ENCODE measurements at regions not wholly inside any gene's neighbourhood (a gene's known extent, or its start where the extent isn't known, plus 50 kb on each side); places are given as distances from the start of the nearest gene placed in this dataset.

DNA sequence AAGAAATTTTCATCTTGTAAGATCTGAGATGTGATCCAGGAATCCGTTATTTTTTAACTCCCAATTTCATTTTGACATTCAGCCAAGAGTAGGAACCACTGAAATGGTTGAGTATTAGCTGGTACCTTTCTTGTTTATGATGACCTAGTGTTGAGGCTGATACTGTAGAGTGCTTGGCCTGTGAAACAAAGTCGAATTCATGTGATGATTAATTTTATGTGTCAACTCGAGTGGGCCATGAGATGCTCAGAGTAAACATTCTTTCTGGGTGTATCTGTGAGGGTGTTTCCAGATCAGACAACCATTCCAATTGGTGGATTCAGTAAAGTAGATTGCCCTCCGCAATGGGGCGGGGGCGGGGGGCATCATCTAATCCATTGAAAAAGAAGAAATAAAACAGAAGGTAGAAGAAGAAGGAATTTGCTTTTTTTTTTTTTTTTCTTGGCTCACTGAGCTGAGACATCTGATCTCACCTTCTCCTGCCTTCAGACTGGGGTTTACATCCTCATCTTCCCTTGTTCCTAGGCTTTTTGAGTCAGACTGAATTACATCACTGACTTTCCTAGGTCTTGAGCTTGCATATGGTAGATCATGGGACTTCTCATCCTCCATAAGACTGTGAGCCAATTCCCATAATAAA lies 264.6 kb upstream of the KCNJ16 start:
- no peaks in the 10 kb centered on the region for H3K36me3 ChIP-seq (ENCODE audit: control insufficient read depth, insufficient read depth, low read length)
- no peaks in the 10 kb centered on the region for H3K27me3 ChIP-seq (ENCODE audit: control insufficient read depth, insufficient read depth, low read length)
- no peak overlapping the region for H3K27ac ChIP-seq (ENCODE audit: low read depth, low read length)
- H3K4me1 ChIP-seq (ENCODE audit: control insufficient read depth, insufficient read depth, low read length): no peaks in the 10 kb centered on the region
- no peaks in the 10 kb centered on the region for H3K9me3 ChIP-seq (ENCODE audit: control insufficient read depth, insufficient read depth, low read depth, low read length)
- H3K9ac ChIP-seq (ENCODE audit: low read length): no peak overlapping the region
- H3K4me3 ChIP-seq (ENCODE audit: low read depth, low read length): no peak overlapping the region

DNA sequence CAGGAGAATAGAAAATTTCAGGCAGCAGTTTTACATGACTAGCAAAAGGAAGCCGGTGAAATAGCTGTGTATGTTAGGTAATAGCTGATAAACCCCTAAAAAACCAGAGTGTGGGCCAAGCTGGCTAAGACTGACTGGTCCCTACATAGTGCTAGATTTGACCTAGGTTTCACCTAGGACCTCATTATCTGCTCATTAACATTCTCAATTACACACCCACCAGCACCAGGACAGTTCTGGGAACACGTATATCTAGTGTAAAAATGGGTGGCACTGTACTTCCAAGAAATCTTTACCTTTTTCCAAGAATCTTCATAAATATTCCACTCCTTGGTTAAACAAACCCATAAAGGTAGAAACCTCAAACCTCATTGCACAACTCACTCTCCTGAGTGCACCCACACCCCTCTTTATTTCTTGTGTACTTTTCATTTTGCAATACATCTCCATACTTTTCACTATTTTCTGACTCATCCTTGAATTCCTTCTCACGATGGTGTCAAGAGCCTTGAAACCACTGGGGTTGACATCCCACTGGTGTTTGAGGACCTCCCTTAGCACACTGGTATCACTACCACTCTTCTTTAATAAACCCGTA lies 262.7 kb upstream of the KCNJ16 start:
- H3K4me3 ChIP-seq (ENCODE audit: low read depth, low read length): no peak overlapping the region
- H3K9me3 ChIP-seq (ENCODE audit: control insufficient read depth, insufficient read depth, low read depth, low read length): no peaks in the 10 kb centered on the region
- no peaks in the 10 kb centered on the region for H3K36me3 ChIP-seq (ENCODE audit: control insufficient read depth, insufficient read depth, low read length)
- H3K27me3 ChIP-seq (ENCODE audit: control insufficient read depth, insufficient read depth, low read length): no peaks in the 10 kb centered on the region
- no peak overlapping the region for H3K27ac ChIP-seq (ENCODE audit: low read depth, low read length)
- H3K4me1 ChIP-seq (ENCODE audit: control insufficient read depth, insufficient read depth, low read length): no peaks in the 10 kb centered on the region
- no peak overlapping the region for H3K9ac ChIP-seq (ENCODE audit: low read length)

DNA sequence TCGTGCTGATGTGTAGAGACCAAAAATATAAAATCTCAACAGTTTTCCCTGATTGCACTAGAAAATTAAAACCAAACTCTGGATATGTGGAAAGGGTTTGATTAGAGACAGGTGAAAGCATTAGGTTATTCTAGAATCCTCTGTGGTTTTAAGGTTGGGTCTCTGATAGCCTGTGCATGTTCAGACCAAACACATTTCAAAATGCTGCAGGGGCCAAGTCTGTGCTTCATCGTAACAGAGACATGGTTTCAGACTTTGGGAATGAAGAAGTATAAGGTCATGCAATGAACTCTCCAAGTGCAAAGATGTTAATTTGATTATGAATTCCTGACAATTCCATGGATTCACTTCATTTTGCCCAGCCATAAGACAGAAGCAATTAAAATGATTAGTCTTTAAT lies 261.0 kb upstream of the KCNJ16 start:
- Histone ChIP-seq H3K4me1 (ENCODE audit: control insufficient read depth, insufficient read depth, low read length) (no peaks in the 10 kb centered on the region), H3K9me3 (ENCODE audit: control insufficient read depth, insufficient read depth, low read depth, low read length) (no peaks in the 10 kb centered on the region), H3K27me3 (ENCODE audit: control insufficient read depth, insufficient read depth, low read length) (no peaks in the 10 kb centered on the region), H3K4me3 (ENCODE audit: low read depth, low read length) (no peak overlapping the region), H3K9ac (ENCODE audit: low read length) (no peak overlapping the region), H3K27ac (ENCODE audit: low read depth, low read length) (no peak overlapping the region), H3K36me3 (ENCODE audit: control insufficient read depth, insufficient read depth, low read length) (no peaks in the 10 kb centered on the region)

DNA sequence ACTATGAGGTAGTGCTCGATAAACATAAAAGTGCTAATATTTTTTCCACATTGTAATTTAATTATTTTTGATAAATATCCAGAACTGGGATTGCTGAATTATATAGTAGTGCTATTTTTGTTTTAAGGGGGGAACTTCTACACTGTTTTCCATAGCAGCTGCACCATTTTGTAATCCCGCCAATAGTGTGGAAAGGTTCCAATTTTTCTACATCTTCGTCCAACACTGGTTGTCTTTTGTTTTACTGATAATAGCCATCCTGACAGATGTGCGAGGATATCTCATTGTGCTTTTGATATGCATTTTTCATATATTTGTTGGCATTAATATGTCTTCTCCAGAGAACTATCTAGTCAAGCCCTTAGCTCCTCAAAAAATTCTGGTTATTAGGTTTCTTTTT lies 259.6 kb upstream of the KCNJ16 start:
- Histone ChIP-seq H3K36me3 (ENCODE audit: control insufficient read depth, insufficient read depth, low read length) (no peaks in the 10 kb centered on the region), H3K4me1 (ENCODE audit: control insufficient read depth, insufficient read depth, low read length) (no peaks in the 10 kb centered on the region), H3K9me3 (ENCODE audit: control insufficient read depth, insufficient read depth, low read depth, low read length) (no peaks in the 10 kb centered on the region), H3K27me3 (ENCODE audit: control insufficient read depth, insufficient read depth, low read length) (no peaks in the 10 kb centered on the region), H3K4me3 (ENCODE audit: low read depth, low read length) (no peak overlapping the region), H3K27ac (ENCODE audit: low read depth, low read length) (no peak overlapping the region), H3K9ac (ENCODE audit: low read length) (no peak overlapping the region)

DNA sequence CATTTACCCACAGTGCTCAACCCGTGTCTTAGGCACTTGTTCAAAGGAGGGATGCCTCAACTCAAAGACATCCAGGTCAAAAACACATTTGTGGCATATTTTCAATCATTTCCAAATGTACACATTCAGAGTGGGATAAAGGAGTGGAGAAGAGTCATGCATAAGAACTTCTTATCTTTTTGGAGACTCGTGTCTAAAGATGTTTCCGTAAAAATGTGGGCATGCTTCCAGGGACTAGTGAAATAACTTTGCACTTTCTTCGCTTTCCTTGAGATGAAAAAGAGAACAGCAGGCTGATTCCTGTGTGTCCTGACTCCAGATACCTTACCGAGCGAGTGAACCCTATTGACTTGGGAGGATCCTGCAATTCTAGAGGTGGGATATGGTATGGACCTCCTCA lies 256.6 kb upstream of the KCNJ16 start:
- no peaks in the 10 kb centered on the region for H3K4me1 ChIP-seq (ENCODE audit: control insufficient read depth, insufficient read depth, low read length)
- H3K9me3 ChIP-seq (ENCODE audit: control insufficient read depth, insufficient read depth, low read depth, low read length): peaks cover 16% of the 10 kb centered on the region
- H3K27me3 ChIP-seq (ENCODE audit: control insufficient read depth, insufficient read depth, low read length): no peaks in the 10 kb centered on the region
- no peak overlapping the region for H3K4me3 ChIP-seq (ENCODE audit: low read depth, low read length)
- no peak overlapping the region for H3K9ac ChIP-seq (ENCODE audit: low read length)
- H3K27ac ChIP-seq (ENCODE audit: low read depth, low read length): no peak overlapping the region
- no peaks in the 10 kb centered on the region for H3K36me3 ChIP-seq (ENCODE audit: control insufficient read depth, insufficient read depth, low read length)

DNA sequence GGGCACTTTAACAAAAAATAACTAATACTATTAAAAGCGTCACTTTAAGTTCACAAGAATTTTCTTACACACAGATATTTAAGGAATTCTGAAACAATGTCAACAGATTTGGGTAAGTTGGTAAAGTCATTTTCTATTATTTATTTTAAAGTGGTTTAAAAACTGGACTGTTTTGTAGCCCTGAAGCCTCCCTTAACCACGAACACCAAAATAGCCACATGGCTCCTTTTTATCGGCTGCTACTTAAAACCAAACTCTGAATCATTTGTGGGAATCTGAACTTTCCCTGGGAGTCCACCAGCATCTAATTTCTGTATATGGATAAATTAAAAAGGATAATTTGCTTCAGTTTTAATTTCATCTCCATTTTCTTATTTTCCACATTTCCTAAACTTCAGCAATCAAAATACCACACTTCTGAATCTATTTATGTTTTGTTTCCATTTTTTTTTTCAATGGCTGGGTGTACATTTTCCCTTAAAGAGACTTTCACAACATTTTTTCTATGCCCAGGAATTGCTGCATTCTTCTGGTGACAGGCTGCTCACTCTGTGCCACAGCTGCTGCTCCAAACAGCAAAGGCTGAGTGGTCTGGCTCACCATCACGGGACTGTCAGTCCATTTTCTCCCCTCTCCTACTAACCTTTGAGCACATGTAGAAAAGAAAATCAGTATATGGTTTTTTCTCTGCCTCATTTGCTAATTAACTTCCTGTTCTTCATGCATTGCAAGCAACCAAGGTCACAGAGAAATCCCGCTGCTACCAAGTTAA lies 255.5 kb upstream of the KCNJ16 start:
- no peaks in the 10 kb centered on the region for H3K4me1 ChIP-seq (ENCODE audit: control insufficient read depth, insufficient read depth, low read length)
- H3K9ac ChIP-seq (ENCODE audit: low read length): no peak overlapping the region
- H3K4me3 ChIP-seq (ENCODE audit: low read depth, low read length): no peak overlapping the region
- no peaks in the 10 kb centered on the region for H3K27me3 ChIP-seq (ENCODE audit: control insufficient read depth, insufficient read depth, low read length)
- no peak overlapping the region for H3K27ac ChIP-seq (ENCODE audit: low read depth, low read length)
- no peaks in the 10 kb centered on the region for H3K36me3 ChIP-seq (ENCODE audit: control insufficient read depth, insufficient read depth, low read length)
- peaks cover 16% of the 10 kb centered on the region for H3K9me3 ChIP-seq (ENCODE audit: control insufficient read depth, insufficient read depth, low read depth, low read length)

DNA sequence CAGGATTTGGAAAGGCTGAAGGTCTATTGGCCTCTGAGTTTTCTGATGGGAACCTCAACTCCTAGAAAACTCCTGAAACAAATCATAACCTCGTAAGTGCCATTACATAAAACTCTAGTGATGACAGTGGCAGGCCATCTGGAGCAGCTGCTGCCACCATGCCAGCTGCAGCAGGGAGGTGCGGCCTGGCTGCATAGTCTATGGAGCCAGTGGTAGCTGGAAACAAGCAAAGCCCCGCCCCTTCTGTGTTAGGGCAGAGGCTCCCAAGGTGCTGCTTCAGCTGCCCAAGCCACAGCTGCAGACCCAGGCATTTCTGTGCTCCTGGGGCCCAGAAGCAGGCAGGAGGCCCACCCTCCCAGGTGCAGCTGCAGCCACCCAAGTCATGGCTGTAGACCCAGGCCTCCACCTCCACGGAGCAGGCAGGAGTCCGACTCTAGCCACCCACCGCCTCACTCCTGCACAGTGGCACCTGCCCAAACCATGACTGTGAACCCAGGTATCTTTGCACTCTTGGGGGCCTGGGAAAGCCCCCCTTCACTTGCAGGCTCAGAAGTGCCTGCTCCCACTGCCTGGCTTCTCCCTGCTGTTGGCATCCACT lies 254.1 kb upstream of the KCNJ16 start:
- Histone ChIP-seq H3K27me3 (ENCODE audit: control insufficient read depth, insufficient read depth, low read length) (no peaks in the 10 kb centered on the region), H3K36me3 (ENCODE audit: control insufficient read depth, insufficient read depth, low read length) (no peaks in the 10 kb centered on the region), H3K9me3 (ENCODE audit: control insufficient read depth, insufficient read depth, low read depth, low read length) (peaks cover 16% of the 10 kb centered on the region), H3K9ac (ENCODE audit: low read length) (no peak overlapping the region), H3K4me3 (ENCODE audit: low read depth, low read length) (no peak overlapping the region), H3K4me1 (ENCODE audit: control insufficient read depth, insufficient read depth, low read length) (no peaks in the 10 kb centered on the region), H3K27ac (ENCODE audit: low read depth, low read length) (no peak overlapping the region)

DNA sequence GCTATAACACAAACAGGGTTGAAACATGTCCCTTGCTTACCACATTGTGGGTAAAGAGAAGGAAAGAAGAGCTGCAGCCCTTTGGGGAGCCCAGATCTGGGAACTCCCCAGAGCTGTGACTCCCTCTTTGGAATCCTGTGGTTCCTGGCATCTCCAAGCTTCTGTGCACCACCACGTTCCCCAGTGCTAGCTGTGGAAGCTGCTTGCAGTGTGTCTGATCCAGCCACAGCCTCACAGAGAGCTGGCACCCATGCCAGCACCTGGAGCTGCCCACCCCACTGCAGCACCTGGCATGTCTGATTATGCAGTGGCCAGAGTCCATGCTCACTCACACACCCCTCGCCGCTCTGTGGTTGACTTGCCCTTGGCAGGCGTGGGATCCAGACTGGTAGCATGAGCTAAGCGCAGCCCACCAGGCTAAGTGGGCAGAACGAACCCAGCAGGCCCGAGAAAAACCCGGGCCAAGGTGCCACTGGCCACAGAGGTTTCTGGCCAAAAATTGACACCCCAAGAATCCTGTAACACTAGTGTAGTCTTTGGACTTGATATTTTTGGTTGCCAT lies 252.6 kb upstream of the KCNJ16 start:
- Histone ChIP-seq H3K9me3 (ENCODE audit: control insufficient read depth, insufficient read depth, low read depth, low read length) (peaks cover 16% of the 10 kb centered on the region), H3K4me3 (ENCODE audit: low read depth, low read length) (no peak overlapping the region), H3K27ac (ENCODE audit: low read depth, low read length) (no peak overlapping the region), H3K36me3 (ENCODE audit: control insufficient read depth, insufficient read depth, low read length) (no peaks in the 10 kb centered on the region), H3K9ac (ENCODE audit: low read length) (no peak overlapping the region), H3K4me1 (ENCODE audit: control insufficient read depth, insufficient read depth, low read length) (no peaks in the 10 kb centered on the region), H3K27me3 (ENCODE audit: control insufficient read depth, insufficient read depth, low read length) (no peaks in the 10 kb centered on the region)

DNA sequence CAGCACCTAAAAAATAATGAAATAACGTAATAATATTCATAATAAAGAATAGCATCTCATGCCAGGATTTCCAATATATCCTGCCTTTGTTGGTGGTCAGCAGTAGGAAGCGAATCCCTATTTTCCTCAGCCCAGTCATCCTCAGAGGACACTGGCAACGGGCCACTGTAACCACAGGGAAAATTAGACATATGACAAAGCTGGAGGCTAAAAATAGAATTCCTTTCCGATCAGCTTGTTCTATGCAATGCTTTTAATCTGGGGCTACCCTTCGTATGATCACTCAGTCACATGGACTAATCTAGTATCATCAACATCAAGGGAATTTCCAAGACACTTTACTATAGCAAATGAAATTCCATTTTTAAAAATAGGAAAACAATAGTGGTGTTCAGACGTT lies 246.9 kb upstream of the KCNJ16 start:
- H3K9me3 ChIP-seq (ENCODE audit: control insufficient read depth, insufficient read depth, low read depth, low read length): no peaks in the 10 kb centered on the region
- H3K4me3 ChIP-seq (ENCODE audit: low read depth, low read length): no peak overlapping the region
- H3K27me3 ChIP-seq (ENCODE audit: control insufficient read depth, insufficient read depth, low read length): no peaks in the 10 kb centered on the region
- no peaks in the 10 kb centered on the region for H3K36me3 ChIP-seq (ENCODE audit: control insufficient read depth, insufficient read depth, low read length)
- no peaks in the 10 kb centered on the region for H3K4me1 ChIP-seq (ENCODE audit: control insufficient read depth, insufficient read depth, low read length)
- no peak overlapping the region for H3K27ac ChIP-seq (ENCODE audit: low read depth, low read length)
- H3K9ac ChIP-seq (ENCODE audit: low read length): no peak overlapping the region

DNA sequence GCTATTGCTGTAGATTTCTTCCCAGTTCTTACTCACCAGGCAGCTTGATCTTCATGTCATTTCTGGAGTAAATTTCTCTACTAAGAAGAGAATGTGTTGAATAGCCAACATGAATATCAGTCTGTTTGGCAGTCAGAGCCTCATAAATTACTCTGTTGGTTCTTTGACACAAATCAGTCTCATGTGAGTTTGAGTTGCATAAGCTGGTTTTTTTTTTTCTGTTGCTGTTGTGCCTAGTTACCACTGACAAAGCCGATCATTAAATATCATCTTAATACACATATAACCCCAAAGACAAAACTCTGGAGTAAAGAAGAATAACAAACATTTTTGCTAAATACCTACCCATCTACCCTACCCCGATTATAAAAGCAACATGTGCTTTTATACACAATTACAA lies 240.5 kb upstream of the KCNJ16 start:
- Histone ChIP-seq H3K9ac (ENCODE audit: low read length) (no peak overlapping the region), H3K27me3 (ENCODE audit: control insufficient read depth, insufficient read depth, low read length) (no peaks in the 10 kb centered on the region), H3K4me1 (ENCODE audit: control insufficient read depth, insufficient read depth, low read length) (no peaks in the 10 kb centered on the region), H3K9me3 (ENCODE audit: control insufficient read depth, insufficient read depth, low read depth, low read length) (no peaks in the 10 kb centered on the region), H3K4me3 (ENCODE audit: low read depth, low read length) (no peak overlapping the region), H3K27ac (ENCODE audit: low read depth, low read length) (no peak overlapping the region), H3K36me3 (ENCODE audit: control insufficient read depth, insufficient read depth, low read length) (no peaks in the 10 kb centered on the region)

DNA sequence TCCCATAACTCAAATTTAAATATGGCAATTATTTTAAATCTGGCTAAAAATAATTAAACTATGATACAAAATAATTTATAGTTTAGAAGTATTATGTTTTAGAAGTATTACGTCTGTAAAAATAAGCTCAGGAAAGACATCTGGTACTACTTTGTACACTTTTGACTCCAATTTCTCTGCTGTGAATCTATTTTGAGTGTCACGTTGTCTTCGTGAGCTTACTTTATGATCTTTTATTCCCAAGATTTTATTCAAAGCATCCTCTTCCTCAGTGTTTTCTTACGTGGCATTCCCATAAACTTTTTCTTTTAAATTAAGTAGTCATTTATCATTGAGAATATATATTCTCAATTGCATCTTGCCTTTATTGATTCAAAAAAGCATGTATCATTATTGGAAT lies 223.3 kb upstream of the KCNJ16 start:
- Histone ChIP-seq H3K9ac (ENCODE audit: low read length) (no peak overlapping the region), H3K4me3 (ENCODE audit: low read depth, low read length) (no peak overlapping the region), H3K4me1 (ENCODE audit: control insufficient read depth, insufficient read depth, low read length) (no peaks in the 10 kb centered on the region), H3K27ac (ENCODE audit: low read depth, low read length) (no peak overlapping the region), H3K27me3 (ENCODE audit: control insufficient read depth, insufficient read depth, low read length) (no peaks in the 10 kb centered on the region), H3K9me3 (ENCODE audit: control insufficient read depth, insufficient read depth, low read depth, low read length) (0 out of 2 replicates have a peak, but pooled peaks cover 6% of the 10 kb centered on the region), H3K36me3 (ENCODE audit: control insufficient read depth, insufficient read depth, low read length) (no peaks in the 10 kb centered on the region)
